Spleen (tissue), 7 donors: ENCODE measurements at regions not wholly inside any gene's neighbourhood (a gene's known extent, or its start where the extent isn't known, plus 50 kb on each side); places are given as distances from the start of the nearest gene placed in this dataset.

Source experiments
- CTCF ChIP-seq, 11 experiments: fragments of 200-600 bp in 7 of 11; fragments of 450-650 bp in 4 of 11; sonication (generic) in 4 of 11; IDR thresholded peaks in 8 of 11; conservative IDR thresholded peaks in 3 of 11; 1 replicate in 7 of 11; 2 replicates in 4 of 11; pipeline versions ENCODE4 v1.4.0 to v1.8.0; 2016 to 2021; ENCODE audit warnings: antibody characterized with exemption in 11 of 11, inconsistent platforms in 4 of 11, mild to moderate bottlenecking in 1 of 11
- POLR2A ChIP-seq, 3 donors: fragments of 450-650 bp; IDR thresholded peaks; one replicate each; pipeline ENCODE4 v1.5.1; 2017; ENCODE audit warnings: antibody characterized with exemption in 3 of 3, mild to moderate bottlenecking in 1 of 3
- donor health status: DM: no; HTN: no; CAD: no; lungs with moderate emphysema.
- donor health status: DM: no; HTN: no; CAD: no.
- donor health status: DM: no; HTN: no; CAD: no.

- TF ChIP-seq CTCF (IDR thresholded peaks at IDR 0.05 in 8 of 11, conservative IDR thresholded peaks at IDR 0.05 in 3 of 11) (no peak), POLR2A (IDR thresholded peaks at IDR 0.05) (no peak)
Observed at GRCh38 chr9:23322392-23322791, 503.6 kb downstream of the ELAVL2 start.
